ENCODE measurements at regions not wholly inside any gene's neighbourhood (a gene's known extent, or its start where the extent isn't known, plus 50 kb on each side); places are given as distances from the start of the nearest gene placed in this dataset.

DNA sequence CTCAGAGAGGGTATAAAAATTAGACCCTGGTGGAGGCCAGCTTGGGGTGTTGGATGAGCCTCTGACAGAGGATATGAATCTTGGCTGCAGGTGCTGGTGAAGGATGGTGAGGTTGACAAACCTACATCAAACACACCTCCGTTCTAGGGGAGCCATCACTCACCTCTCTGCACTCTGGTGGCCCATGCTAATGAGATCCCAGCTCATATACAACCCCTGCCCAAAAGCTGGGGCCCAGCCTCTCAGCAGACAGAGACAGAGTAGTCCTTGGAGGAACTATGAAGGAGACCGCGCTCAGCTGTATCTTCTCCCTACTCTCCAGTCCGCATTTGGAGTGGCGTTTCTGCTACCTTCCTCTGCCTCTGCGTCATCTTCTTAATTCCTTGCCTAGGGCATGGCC lies 83.1 kb upstream of the SORCS3 start (continued):
- TF ChIP-seq, protein P1, sequence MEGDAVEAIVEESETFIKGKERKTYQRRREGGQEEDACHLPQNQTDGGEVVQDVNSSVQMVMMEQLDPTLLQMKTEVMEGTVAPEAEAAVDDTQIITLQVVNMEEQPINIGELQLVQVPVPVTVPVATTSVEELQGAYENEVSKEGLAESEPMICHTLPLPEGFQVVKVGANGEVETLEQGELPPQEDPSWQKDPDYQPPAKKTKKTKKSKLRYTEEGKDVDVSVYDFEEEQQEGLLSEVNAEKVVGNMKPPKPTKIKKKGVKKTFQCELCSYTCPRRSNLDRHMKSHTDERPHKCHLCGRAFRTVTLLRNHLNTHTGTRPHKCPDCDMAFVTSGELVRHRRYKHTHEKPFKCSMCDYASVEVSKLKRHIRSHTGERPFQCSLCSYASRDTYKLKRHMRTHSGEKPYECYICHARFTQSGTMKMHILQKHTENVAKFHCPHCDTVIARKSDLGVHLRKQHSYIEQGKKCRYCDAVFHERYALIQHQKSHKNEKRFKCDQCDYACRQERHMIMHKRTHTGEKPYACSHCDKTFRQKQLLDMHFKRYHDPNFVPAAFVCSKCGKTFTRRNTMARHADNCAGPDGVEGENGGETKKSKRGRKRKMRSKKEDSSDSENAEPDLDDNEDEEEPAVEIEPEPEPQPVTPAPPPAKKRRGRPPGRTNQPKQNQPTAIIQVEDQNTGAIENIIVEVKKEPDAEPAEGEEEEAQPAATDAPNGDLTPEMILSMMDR (IDR thresholded peaks at IDR 0.05 in 2 of 3, conservative IDR thresholded peaks at IDR 0.05 in 1 of 3; ENCODE audit: borderline replicate concordance in 1 of 3, insufficient read depth in 1 of 3, low read depth in 2 of 3, low read length in 2 of 3): no peak
- TF ChIP-seq ZNF274 (IDR thresholded peaks at IDR 0.05; ENCODE audit: low read depth, low read length) (no peak), RAD21 (IDR thresholded peaks at IDR 0.05; ENCODE audit: low read depth) (no peak), EZH2phosphoT487 (IDR thresholded peaks at IDR 0.05; ENCODE audit: borderline replicate concordance) (no peak), FOSL1 (IDR thresholded peaks at IDR 0.05; ENCODE audit: low read depth) (no peak)

DNA sequence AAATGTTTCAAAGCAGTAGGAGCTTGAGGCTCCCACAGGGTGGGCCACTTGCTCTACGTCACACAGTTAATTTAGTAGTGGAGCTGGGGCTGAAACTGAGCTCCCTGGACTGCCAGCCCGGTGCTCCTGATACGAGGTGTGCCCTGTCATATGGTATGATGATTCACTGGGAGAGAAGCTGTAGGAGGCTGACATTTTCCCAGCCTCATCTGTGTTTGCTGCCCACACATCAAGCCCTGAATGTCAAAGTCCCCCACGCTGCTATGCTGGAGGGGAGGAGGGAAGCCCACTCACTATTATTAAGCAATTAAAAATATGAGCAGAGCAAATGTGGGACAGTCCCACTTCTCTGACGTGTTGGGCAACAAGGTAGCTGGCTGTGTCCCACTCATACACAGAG lies 81.2 kb upstream of the SORCS3 start:
- Histone ChIP-seq H3K9me2 (ENCODE audit: insufficient read depth) (no peaks in the 10 kb centered on the region), H3K4me2 (ENCODE audit: low read length) (no peak overlapping the region), H2AFZ (ENCODE audit: low read depth, low read length, poor library complexity, severe bottlenecking) (no peak overlapping the region), H3K4me1 (ENCODE audit: control insufficient read depth in 1 of 2, insufficient read depth in 2 of 2, low read length in 2 of 2) (no peaks in the 10 kb centered on the region), H3K79me2 (ENCODE audit: insufficient read depth, low read length) (no peaks in the 10 kb centered on the region), H3K27me3 (ENCODE audit: insufficient read depth, low read length) (peaks cover 67% of the 10 kb centered on the region), H3K9ac (ENCODE audit: low read length) (no peak overlapping the region), H4K20me1 (ENCODE audit: insufficient read depth) (no peaks in the 10 kb centered on the region), H3K4me3 (replicated peaks in 1 of 2; ENCODE audit: low read depth in 1 of 2, low read length in 2 of 2) (no peak overlapping the region), H3K9me3 (ENCODE audit: control insufficient read depth in 1 of 2, insufficient read depth in 1 of 2, low read depth in 1 of 2, low read length in 2 of 2) (no peaks in the 10 kb centered on the region), H3K36me3 (ENCODE audit: control insufficient read depth in 1 of 2, insufficient read depth in 2 of 2, low read length in 2 of 2) (no peaks in the 10 kb centered on the region), H3K27ac (ENCODE audit: low read depth, low read length) (no peak overlapping the region)
- no TSS peak for BruUV-seq (replicated peaks)
- ATAC-seq: no peak
- ChIA-PET CTCF (no interaction called here), RAD21 (ENCODE audit: low non-redundant PET in 1 of 2, low total read pairs in 2 of 2, uncharacterized antibody in 2 of 2, unreplicated experiment in 2 of 2) (no interaction called here), POLR2A (no interaction called here)
- no peak for DNase-seq (ENCODE audit: low read depth, low spot score)
- TF ChIP-seq EZH2phosphoT487 (IDR thresholded peaks at IDR 0.05; ENCODE audit: borderline replicate concordance) (no peak), TCF7L2 (IDR thresholded peaks at IDR 0.05; ENCODE audit: borderline replicate concordance, extremely low read depth, insufficient read depth, insufficient read length) (no peak), FOSL1 (IDR thresholded peaks at IDR 0.05; ENCODE audit: low read depth) (no peak), SIN3A (IDR thresholded peaks at IDR 0.05; ENCODE audit: low read depth) (no peak), YY1 (IDR thresholded peaks at IDR 0.05; ENCODE audit: extremely low read depth, insufficient replicate concordance, low read depth, low read length) (no peak), SP1 (IDR thresholded peaks at IDR 0.05; ENCODE audit: low read depth) (no peak), POLR2AphosphoS5 (IDR thresholded peaks at IDR 0.05; ENCODE audit: low read depth, low read length) (no peak), ZNF274 (IDR thresholded peaks at IDR 0.05; ENCODE audit: low read depth, low read length) (no peak), SRF (IDR thresholded peaks at IDR 0.05; ENCODE audit: low read depth) (no peak), CBX3 (IDR thresholded peaks at IDR 0.05; ENCODE audit: low read depth) (no peak), ZFX (IDR thresholded peaks at IDR 0.05) (no peak), POLR2A (IDR thresholded peaks at IDR 0.05; ENCODE audit: borderline replicate concordance, extremely low read depth, insufficient read depth, insufficient read length) (no peak)
- TF ChIP-seq, protein P2, sequence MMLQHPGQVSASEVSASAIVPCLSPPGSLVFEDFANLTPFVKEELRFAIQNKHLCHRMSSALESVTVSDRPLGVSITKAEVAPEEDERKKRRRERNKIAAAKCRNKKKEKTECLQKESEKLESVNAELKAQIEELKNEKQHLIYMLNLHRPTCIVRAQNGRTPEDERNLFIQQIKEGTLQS (IDR thresholded peaks at IDR 0.05): no peak
- TF ChIP-seq, protein P3, sequence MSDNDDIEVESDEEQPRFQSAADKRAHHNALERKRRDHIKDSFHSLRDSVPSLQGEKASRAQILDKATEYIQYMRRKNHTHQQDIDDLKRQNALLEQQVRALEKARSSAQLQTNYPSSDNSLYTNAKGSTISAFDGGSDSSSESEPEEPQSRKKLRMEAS (IDR thresholded peaks at IDR 0.05): no peak
- TF ChIP-seq, protein P4, sequence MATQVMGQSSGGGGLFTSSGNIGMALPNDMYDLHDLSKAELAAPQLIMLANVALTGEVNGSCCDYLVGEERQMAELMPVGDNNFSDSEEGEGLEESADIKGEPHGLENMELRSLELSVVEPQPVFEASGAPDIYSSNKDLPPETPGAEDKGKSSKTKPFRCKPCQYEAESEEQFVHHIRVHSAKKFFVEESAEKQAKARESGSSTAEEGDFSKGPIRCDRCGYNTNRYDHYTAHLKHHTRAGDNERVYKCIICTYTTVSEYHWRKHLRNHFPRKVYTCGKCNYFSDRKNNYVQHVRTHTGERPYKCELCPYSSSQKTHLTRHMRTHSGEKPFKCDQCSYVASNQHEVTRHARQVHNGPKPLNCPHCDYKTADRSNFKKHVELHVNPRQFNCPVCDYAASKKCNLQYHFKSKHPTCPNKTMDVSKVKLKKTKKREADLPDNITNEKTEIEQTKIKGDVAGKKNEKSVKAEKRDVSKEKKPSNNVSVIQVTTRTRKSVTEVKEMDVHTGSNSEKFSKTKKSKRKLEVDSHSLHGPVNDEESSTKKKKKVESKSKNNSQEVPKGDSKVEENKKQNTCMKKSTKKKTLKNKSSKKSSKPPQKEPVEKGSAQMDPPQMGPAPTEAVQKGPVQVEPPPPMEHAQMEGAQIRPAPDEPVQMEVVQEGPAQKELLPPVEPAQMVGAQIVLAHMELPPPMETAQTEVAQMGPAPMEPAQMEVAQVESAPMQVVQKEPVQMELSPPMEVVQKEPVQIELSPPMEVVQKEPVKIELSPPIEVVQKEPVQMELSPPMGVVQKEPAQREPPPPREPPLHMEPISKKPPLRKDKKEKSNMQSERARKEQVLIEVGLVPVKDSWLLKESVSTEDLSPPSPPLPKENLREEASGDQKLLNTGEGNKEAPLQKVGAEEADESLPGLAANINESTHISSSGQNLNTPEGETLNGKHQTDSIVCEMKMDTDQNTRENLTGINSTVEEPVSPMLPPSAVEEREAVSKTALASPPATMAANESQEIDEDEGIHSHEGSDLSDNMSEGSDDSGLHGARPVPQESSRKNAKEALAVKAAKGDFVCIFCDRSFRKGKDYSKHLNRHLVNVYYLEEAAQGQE (IDR thresholded peaks at IDR 0.05; ENCODE audit: low read depth): no peak
- TF ChIP-seq, protein P1 (IDR thresholded peaks at IDR 0.05 in 2 of 3, conservative IDR thresholded peaks at IDR 0.05 in 1 of 3; ENCODE audit: borderline replicate concordance in 1 of 3, insufficient read depth in 1 of 3, low read depth in 2 of 3, low read length in 2 of 3): no peak
- intact Hi-C loops (cut with micrococcal nuclease): no loop called here
